H7 (cell line): ENCODE measurements at regions not wholly inside any gene's neighbourhood (a gene's known extent, or its start where the extent isn't known, plus 50 kb on each side); places are given as distances from the start of the nearest gene placed in this dataset.
"Not testable (repeated sequence)": the region's sequence is repeated elsewhere in the genome, so short reads cannot be mapped to it uniquely, and the experiment has no call there.

ENCODE experiments used
- DNase-seq: peaks from one replicate; pipeline ENCODE4 v3.0.0; 2012
- H3K27me3 ChIP-seq: 2 replicates; pipeline ENCODE4 v1.6.0; 2011; ENCODE audit warnings: mild to moderate bottlenecking, low read length; ENCODE audit not compliant: control insufficient read depth, insufficient read depth
- H3K36me3 ChIP-seq: replicated peaks from 2 replicates; pipeline ENCODE4 v1.5.1; 2011; ENCODE audit warnings: low read length; ENCODE audit not compliant: control insufficient read depth, insufficient read depth
- H3K4me3 ChIP-seq: 2 replicates; pipeline ENCODE4 v1.5.1; 2011; ENCODE audit warnings: low read depth, mild to moderate bottlenecking, control low read depth, low read length, moderate library complexity; ENCODE audit not compliant: insufficient read depth

DNA sequence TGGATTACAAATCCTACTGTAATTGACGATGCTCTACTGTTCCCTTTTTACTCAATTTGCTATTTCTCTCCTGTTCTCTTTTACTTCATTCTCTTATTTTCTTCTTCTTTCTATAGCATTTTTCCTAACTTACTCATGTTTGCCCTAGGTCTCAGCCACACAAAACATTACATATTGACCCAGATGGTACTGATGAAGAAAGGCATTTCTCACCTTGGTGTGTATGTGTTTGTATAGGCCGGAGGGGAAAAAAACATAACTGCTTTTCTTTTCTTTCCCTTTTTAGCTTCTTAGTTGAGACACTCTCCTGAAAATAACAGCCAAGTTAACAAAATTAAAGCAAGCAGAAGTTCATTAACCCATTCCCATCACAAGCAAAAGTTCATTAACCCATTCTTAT lies 1019.8 kb upstream of the CDH18 start:
- no peaks in the 10 kb centered on the region for H3K27me3 ChIP-seq
- no peak for DNase-seq
- H3K4me3 ChIP-seq = no peak overlapping the region
- H3K36me3 ChIP-seq = no peaks in the 10 kb centered on the region

DNA sequence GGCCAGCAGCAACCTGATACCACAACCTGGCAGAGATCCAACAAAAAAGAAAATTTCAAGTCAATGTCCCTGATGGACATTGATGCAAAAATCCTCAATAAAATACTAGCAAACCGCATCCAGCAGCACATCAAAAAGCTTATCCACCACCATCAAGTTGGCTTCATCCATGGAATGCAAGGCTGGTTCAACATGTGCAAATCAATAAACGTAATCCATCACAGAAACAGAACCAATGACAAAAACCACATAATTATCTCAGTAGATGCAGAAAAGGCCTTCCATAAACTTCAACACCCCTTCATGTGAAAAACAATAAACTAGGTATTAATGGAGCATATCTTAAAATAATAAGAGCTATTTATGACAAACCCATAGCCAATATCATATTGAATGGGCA lies 1000.9 kb upstream of the CDH18 start:
- not testable (repeated sequence) for H3K4me3 ChIP-seq, H3K36me3 ChIP-seq, DNase-seq, H3K27me3 ChIP-seq

DNA sequence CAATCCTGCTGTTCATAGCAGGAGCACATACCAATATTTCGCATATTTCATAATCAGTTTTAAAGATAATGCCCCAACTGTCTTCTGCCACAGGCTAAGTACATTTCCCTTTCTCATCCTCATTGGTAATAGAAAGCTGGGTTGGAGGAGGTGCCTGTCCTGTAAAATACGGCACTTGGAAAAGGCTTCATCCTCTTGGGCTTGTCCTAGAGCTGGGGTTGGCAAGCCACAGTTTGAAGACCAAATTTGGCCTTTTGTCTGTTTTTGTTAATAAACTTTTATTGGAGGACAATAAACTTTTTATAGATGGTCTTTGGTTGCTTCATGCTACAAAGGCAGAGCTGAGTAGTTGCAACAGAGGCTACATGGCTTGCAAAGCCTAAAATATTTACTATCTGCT lies 997.8 kb upstream of the CDH18 start:
- H3K27me3 ChIP-seq = no peaks in the 10 kb centered on the region
- no peak overlapping the region for H3K4me3 ChIP-seq
- DNase-seq = no peak
- H3K36me3 ChIP-seq = no peaks in the 10 kb centered on the region

DNA sequence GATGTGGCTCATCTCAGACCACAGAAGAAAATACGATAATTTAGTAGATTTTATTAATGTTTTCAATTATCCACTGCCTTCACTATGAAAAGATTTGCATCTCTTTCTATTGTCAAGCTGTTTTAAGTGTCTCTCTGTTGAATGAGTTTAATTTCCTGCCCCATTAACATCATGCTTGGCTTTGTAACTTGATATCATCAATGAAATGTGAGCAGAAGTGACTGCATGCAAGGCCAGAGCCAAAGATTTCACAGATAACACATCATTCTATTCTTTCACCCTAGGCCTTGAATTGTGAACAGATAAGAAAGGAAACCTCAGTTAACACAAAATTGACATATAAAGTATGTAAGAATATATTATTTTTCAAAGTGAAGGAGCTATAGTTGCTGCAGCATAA lies 986.4 kb upstream of the CDH18 start:
- Histone ChIP-seq H3K36me3 (no peaks in the 10 kb centered on the region), H3K27me3 (no peaks in the 10 kb centered on the region), H3K4me3 (no peak overlapping the region)
- no peak for DNase-seq

DNA sequence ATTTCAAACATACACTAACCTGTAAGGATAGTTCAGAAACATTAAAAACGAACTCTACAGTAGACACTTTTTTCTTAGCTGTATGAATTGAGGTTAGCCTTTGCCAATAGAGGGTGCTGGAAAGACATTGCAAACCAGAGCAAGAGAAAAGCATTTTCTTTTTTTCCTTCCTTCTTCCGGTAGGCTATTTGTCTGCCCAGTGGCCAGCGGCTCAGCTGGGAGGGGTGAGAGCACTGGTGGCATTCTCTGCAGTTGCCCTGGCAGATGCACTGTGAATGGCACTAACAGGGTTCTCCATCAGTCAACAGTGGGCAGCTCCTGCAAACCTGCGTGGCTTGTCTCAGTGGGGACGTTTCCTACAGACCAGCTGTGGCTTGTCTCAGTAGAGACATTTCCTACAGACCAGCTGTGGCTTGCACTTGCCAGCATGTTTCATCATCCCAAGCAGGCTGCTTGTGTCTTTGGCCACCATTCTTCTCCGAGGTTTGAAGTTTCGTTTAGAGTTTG lies 984.5 kb upstream of the CDH18 start:
- Histone ChIP-seq H3K36me3 (no peaks in the 10 kb centered on the region), H3K4me3 (no peak overlapping the region), H3K27me3 (no peaks in the 10 kb centered on the region)
- peak; percentile 1 for DNase-seq

DNA sequence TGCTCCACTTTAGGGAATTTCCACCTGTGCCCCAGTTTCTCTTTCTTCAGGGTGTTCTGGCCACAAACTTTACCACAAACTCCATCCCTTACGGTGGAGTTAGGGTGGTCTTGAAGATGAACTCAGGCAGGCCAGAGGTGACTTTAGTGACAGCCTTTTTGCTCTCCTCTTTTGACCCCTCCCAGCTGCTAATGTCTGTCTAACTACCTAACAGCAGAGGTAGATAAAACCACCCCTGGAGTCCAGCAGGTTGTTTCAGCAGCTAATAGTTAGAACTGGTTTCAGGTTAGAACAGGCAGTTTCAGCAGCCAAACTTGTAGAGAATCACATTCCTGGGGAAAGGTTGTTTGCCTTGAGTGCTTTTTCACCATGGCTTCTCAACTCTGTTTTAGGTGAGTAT lies 971.3 kb upstream of the CDH18 start:
- Histone ChIP-seq H3K27me3 (no peaks in the 10 kb centered on the region), H3K36me3 (no peaks in the 10 kb centered on the region), H3K4me3 (no peak overlapping the region)
- no peak for DNase-seq

DNA sequence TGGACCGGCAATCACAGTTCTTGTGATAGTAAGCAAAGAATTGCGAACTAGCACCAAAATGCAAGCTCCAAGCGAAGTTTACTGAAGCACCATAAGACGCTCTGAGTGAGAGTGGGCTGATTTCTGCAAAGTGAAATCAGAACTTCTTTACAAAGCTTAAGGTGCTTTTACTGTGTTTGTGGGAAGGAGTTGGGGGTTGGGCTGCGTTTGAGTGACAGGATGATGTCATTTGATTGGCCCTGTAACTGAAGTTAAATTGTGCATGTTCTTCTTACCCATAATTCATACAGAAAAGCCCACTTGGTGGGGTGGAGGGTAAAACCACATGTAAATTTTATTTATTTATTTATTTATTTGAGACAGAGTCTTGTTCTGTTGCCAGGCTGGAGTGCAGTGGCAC lies 970.6 kb upstream of the CDH18 start:
- Histone ChIP-seq H3K4me3 (no peak overlapping the region), H3K36me3 (no peaks in the 10 kb centered on the region), H3K27me3 (no peaks in the 10 kb centered on the region)
- DNase-seq = no peak

DNA sequence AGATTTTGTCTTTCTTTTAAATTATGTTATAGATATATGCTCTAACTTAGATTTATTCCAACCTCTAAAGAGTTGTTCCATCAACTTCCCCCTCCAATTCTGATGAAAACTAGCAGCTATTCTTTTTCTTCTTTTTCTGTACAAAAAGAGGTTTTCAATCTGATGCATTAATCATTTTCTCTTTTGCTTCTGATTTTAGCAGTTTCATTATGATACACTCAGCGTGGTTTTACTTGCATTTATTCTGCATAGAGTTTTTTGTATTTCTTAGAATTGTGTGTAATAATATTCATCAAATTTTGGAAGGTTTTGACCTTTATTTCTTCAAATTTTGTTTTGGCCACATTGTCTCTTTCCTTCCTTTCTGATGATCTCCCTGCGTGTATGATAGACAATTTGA lies 968.1 kb upstream of the CDH18 start:
- no peak for DNase-seq
- Histone ChIP-seq H3K27me3 (no peaks in the 10 kb centered on the region), H3K4me3 (no peak overlapping the region), H3K36me3 (no peaks in the 10 kb centered on the region)

DNA sequence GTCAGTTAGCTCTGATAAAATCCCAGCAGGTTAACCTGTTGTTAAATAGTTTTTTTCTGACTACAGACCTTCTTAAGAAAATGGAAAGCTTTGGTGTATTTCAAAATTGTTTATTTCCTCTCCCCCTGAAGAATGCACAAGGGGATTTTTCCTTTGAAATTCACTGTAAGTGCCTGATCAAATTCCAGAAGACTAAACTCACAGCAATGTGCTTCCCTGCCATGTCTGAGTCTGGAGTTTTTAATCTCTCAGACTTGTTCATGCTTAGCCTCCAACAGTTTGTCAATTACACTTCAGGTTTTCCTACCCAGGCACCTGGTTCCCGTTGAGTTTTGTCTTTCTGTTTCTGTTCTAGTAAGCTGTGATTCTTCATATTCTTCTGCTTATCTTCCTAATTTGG lies 961.6 kb upstream of the CDH18 start:
- no peak for DNase-seq
- H3K36me3 ChIP-seq = no peaks in the 10 kb centered on the region
- no peak overlapping the region for H3K4me3 ChIP-seq

DNA sequence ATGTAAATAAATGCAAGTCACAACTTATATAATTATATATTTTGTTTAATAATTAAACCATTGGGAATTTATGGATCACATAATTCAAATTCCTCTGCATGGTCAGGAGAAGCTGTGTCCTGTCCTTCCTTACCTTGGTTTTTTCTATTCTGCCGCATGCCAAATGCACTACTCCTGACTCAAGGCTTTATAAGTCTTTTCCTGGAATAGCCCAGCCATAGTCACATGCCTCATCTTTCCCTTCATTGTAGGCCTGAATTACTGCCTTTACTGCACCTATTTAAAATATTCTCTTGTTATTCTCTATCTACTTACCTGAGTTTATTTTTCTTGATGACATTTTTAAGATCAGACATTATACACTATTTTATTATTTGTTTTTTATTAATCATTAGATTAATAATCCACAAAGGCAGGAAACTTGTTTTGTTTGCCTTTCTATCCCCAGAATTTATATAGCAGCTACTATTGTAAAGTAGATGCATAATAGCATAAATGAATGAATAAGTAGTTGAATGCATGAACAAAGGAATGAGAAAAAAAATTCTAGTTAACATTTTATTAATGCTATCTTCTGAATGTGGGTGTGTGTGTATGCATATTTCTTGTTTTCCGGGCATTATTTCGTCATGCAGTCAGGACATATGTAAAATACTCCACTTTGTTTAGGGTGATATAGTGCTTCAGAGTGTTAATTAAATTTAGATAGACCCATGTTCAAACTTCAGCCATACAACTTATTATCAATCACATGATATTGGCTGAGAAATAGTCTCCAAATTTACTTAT lies 955.4 kb upstream of the CDH18 start:
- H3K36me3 ChIP-seq, H3K4me3 ChIP-seq, DNase-seq, H3K27me3 ChIP-seq: not testable (repeated sequence)

More for the DNA sequence above, 961.6 kb upstream of the CDH18 start:
- H3K27me3 ChIP-seq = no peaks in the 10 kb centered on the region

DNA sequence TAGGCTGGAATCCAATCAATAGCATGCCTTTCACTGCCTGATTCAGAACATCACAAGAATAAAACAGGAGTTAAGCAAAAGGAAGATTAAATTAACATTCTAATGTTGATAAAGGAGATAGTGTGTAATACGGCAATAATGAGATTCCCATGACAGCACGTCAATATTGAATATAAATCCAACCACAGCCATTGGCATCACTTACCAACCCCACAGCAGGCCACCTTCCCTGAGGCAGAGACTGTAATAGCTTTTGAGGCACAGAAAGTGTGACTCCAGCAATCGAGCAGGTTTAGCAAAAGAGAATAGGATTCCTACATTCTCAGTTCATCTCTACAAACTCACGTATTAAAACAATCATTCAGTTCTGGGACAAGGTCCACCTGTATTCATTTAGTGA lies 954.6 kb upstream of the CDH18 start:
- DNase-seq, H3K27me3 ChIP-seq, H3K36me3 ChIP-seq, H3K4me3 ChIP-seq: not testable (repeated sequence)

DNA sequence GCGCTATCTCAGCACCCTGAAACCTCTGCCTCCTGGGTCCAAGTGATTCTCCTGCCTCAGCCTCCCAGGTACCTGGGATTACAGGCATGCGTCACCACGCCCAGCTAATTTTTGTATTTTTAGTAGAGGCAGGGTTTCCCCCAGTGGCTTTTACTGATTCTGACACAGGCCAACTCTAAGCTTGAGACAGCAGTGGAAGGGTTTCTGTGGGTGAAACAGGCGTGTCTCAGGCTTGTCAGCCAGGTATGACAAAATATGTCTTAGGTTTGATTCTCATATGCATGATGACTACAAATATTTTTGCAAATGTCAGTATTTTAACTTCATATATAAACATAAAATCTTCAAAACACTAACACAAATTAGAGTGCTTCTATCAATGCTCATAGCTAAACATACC lies 952.8 kb upstream of the CDH18 start:
- not testable (repeated sequence) for H3K27me3 ChIP-seq, DNase-seq, H3K4me3 ChIP-seq, H3K36me3 ChIP-seq

DNA sequence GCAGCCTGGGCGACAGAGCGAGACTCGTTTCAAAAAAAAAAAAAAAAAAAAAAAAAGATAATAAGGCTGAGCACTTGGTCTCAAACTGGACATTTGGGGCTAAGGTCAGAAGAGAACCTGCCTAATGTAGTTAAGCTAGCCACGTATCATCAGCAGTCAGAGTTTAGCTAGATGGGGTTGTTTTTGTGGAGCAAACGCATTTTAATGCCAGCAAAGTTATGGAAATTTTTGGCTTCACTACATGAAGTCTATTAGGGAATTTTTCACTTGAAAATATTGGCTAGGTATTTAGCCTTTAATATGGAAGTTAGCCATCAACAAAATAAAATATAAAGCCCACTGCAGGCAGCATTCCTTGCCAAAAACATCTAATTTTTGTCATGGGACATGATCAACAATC lies 902.9 kb upstream of the CDH18 start:
- not testable (repeated sequence) for DNase-seq

DNA sequence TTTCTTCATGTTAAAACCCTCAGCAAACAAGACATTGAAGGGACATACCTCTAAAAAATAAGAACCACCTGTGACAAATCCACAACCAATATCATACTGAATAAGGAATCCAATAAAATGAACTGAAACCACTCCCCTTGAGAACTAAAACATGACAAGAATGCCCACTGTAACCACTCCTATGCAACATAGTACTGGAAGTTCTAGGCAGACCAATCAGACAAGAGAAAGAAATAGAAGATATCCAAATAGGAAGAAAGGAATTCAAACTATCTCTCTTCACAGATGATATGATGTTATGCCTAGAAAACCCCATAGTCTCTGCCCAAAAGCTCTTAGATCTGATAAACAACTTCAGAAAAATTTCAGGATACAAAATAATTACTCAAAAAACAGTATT lies 887.7 kb upstream of the CDH18 start:
- H3K36me3 ChIP-seq, DNase-seq, H3K27me3 ChIP-seq, H3K4me3 ChIP-seq: not testable (repeated sequence)

More for the DNA sequence above, 902.9 kb upstream of the CDH18 start:
- not testable (repeated sequence) for H3K4me3 ChIP-seq, H3K36me3 ChIP-seq, H3K27me3 ChIP-seq

DNA sequence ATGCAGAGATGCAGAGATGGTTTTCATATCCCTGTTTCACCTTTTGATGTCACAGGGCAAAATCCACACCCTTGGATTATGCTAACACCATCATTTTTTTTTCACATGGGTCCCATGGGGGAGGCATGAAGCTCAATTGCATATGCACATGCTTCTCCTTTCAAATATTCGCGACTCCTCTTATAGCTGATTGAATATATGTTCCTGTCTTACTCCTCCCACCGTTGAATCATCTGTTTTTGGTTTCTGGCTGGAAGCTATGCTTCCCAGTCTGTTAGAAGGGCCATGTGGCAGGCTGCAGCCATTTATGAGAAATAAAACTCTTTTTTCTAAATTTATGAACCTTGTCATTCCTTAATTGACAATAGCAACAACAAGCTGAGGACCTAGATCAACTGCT lies 877.9 kb upstream of the CDH18 start:
- not testable (repeated sequence) for H3K27me3 ChIP-seq, DNase-seq, H3K4me3 ChIP-seq, H3K36me3 ChIP-seq
